OCI-LY3 (cell line): ENCODE measurements at regions not wholly inside any gene's neighbourhood (a gene's known extent, or its start where the extent isn't known, plus 50 kb on each side); places are given as distances from the start of the nearest gene placed in this dataset.

Experiments used
- H2AFZ ChIP-seq: fragments of 200-600, 300-600 bp; shearing (Covaris generic); 2 replicates; pipeline ENCODE4 v1.6.0; 2014; ENCODE audit warnings: antibody characterized with exemption, low read depth, low read length
- H3K27ac ChIP-seq: fragments of 200-600, 300-600 bp; sonication (generic); 2 replicates; pipeline ENCODE4 v1.5.1; 2014; ENCODE audit warnings: mild to moderate bottlenecking, low read length, moderate library complexity, mixed read lengths
- H3K27me3 ChIP-seq: fragments of 200-600, 300-600 bp; sonication (generic); 2 replicates; pipeline ENCODE4 v1.6.1; 2014; ENCODE audit warnings: low read depth, low read length, mixed read lengths
- H3K36me3 ChIP-seq: fragments of 200-600, 300-600 bp; sonication (generic); replicated peaks from 2 replicates; pipeline ENCODE3; 2014; ENCODE audit warnings: low read depth, low read length, mixed read lengths
- H3K4me1 ChIP-seq: fragments of 300-600, 200-600 bp; sonication (generic); 2 replicates; pipeline ENCODE4 v1.6.1; 2014; ENCODE audit warnings: low read length, mixed read lengths
- H3K4me2 ChIP-seq: fragments of 200-600, 300-600 bp; sonication (generic); 2 replicates; pipeline ENCODE4 v1.6.1; 2014; ENCODE audit warnings: low read length, mixed read lengths
- H3K4me3 ChIP-seq: fragments of 300-600, 200-600 bp; sonication (generic); 2 replicates; pipeline ENCODE4 v1.5.1; 2014; ENCODE audit warnings: antibody characterized with exemption, mild to moderate bottlenecking, low read length, moderate library complexity
- H3K79me2 ChIP-seq: fragments of 300-600, 200-600 bp; shearing (Covaris generic); 2 replicates; pipeline ENCODE4 v1.6.1; 2014; ENCODE audit warnings: mild to moderate bottlenecking, low read length, mixed read lengths
- H3K9ac ChIP-seq: fragments of 300-600, 200-600 bp; shearing (Covaris generic); 2 replicates; pipeline ENCODE4 v1.6.0; 2014; ENCODE audit warnings: mild to moderate bottlenecking, low read length, moderate library complexity
- H3K9me3 ChIP-seq: fragments of 200-600, 300-600 bp; shearing (Covaris generic); 2 replicates; pipeline ENCODE4 v1.6.1; 2014; ENCODE audit warnings: low read length, mixed read lengths; ENCODE audit not compliant: insufficient read depth
- H4K20me1 ChIP-seq: fragments of 200-600, 300-600 bp; sonication (generic); 2 replicates; pipeline ENCODE4 v1.6.1; 2016; ENCODE audit warnings: low read length, mixed read lengths; ENCODE audit not compliant: insufficient read depth
- EZH2phosphoT487 ChIP-seq: fragments of 200-600 bp; shearing (Covaris generic); IDR thresholded peaks from 2 replicates; pipeline ENCODE4 v1.6.1; 2018; ENCODE audit warnings: antibody characterized with exemption, mixed run types, low read depth
- TF ChIP-seq, protein P1 (sequence below): fragments of 200-600, 300-600 bp; sonication (generic); IDR thresholded peaks from 2 replicates; pipeline ENCODE4 v1.5.1; 2014; ENCODE audit warnings: antibody characterized with exemption, low read length, low read depth

DNA sequence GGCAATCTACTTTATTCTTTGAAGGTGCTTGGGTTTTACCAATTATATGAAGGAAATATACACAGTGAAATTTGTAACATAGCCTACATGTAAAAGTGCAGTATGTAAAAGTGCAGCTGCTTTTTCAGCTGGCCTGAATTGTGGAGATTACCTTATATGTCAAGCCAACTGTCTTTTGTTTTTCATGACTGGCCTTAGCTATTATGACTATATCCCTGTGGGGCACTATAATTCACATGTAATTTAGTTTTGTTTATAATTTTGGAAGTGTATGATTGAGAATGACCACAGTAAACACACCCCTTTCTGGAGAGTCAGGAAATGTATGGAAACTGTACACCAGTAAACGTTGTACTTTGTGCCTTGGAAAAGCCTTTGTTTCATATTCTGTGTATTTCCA lies 435.0 kb upstream of the STXBP6 start:
- Histone ChIP-seq H3K9me3 (no peaks in the 10 kb centered on the region), H3K36me3 (no peaks in the 10 kb centered on the region), H3K79me2 (no peaks in the 10 kb centered on the region), H3K27ac (no peak overlapping the region), H3K4me2 (no peak overlapping the region), H2AFZ (no peak overlapping the region), H4K20me1 (no peaks in the 10 kb centered on the region), H3K9ac (no peak overlapping the region), H3K4me3 (no peak overlapping the region), H3K4me1 (no peaks in the 10 kb centered on the region), H3K27me3 (peaks cover 5% of the 10 kb centered on the region; the same call in 1 of the 2 replicates)
- no peak for TF ChIP-seq EZH2phosphoT487
- TF ChIP-seq, protein P1, sequence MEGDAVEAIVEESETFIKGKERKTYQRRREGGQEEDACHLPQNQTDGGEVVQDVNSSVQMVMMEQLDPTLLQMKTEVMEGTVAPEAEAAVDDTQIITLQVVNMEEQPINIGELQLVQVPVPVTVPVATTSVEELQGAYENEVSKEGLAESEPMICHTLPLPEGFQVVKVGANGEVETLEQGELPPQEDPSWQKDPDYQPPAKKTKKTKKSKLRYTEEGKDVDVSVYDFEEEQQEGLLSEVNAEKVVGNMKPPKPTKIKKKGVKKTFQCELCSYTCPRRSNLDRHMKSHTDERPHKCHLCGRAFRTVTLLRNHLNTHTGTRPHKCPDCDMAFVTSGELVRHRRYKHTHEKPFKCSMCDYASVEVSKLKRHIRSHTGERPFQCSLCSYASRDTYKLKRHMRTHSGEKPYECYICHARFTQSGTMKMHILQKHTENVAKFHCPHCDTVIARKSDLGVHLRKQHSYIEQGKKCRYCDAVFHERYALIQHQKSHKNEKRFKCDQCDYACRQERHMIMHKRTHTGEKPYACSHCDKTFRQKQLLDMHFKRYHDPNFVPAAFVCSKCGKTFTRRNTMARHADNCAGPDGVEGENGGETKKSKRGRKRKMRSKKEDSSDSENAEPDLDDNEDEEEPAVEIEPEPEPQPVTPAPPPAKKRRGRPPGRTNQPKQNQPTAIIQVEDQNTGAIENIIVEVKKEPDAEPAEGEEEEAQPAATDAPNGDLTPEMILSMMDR, result no peak

DNA sequence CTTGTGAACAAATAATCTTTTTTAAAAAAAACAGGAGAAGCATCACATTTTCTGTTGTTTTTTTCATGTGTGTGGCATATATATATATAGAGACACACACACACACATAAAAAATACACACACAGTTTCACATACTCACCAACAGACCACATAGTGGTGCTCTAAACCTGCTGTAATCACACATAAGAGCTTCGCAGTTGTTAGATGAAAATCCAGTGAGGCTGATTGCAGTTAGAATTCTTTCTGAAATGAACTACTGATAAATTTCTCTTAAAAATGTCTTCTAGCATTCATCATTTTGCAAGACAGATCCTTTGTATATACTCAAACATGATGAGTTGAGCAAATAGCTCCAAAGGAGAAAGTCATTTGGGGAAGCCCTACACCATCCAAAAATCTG lies 434.3 kb upstream of the STXBP6 start:
- no peak overlapping the region for H3K4me2 ChIP-seq
- no peak overlapping the region for H2AFZ ChIP-seq

DNA sequence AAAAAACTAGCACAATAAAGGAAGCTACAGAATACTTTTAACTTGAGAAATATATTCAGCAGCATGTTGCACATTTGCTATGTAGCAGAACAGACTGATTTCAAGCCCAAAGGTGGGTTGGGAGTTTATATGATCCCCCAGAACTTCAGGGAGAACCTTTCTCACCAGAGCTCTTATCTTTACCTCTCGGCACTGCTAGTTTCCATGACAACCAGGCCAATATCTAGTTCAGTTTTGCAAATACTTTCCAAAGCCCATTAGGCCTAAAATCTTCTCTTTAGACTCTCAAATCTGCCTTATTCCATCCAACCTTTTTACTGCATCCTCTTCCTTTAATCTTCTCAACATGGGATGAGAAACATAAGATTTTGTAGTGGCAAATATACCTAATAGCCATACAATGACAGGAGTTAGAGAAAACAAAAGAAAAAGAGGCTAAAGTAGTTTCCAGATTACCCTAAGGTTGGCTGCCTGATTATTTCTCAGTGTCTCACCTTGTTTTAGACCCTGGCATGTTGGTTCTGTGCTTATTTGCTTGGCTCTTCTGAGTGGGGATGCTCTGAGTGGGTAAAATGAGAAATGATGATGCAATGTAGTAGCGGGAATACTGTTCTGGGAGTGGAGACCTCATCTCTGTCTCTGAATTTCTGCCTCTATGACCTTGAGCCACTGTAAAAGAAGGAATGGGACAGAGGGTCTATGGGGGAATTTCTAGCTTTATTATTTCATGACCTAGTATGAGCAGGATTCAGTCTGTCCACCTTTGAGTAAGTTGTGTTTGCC lies 427.6 kb upstream of the STXBP6 start:
- no peaks in the 10 kb centered on the region for H3K9me3 ChIP-seq
- H3K36me3 ChIP-seq, result no peaks in the 10 kb centered on the region
- no peak overlapping the region for H3K9ac ChIP-seq
- H3K4me1 ChIP-seq, result no peaks in the 10 kb centered on the region
- H3K4me3 ChIP-seq, result no peak overlapping the region
- no peaks in the 10 kb centered on the region for H4K20me1 ChIP-seq
- H3K27ac ChIP-seq, result no peak overlapping the region
- TF ChIP-seq, protein P1, result no peak
- no peak for TF ChIP-seq EZH2phosphoT487
- peaks cover 5% of the 10 kb centered on the region; the same call in 1 of the 2 replicates for H3K27me3 ChIP-seq
- H3K4me2 ChIP-seq, result no peak overlapping the region
- H2AFZ ChIP-seq, result no peak overlapping the region
- H3K79me2 ChIP-seq, result no peaks in the 10 kb centered on the region

More for the DNA sequence above, 434.3 kb upstream of the STXBP6 start:
- Histone ChIP-seq H3K4me3 (no peak overlapping the region), H3K9ac (no peak overlapping the region), H4K20me1 (no peaks in the 10 kb centered on the region), H3K27ac (no peak overlapping the region), H3K27me3 (peaks cover 5% of the 10 kb centered on the region; the same call in 1 of the 2 replicates), H3K36me3 (no peaks in the 10 kb centered on the region), H3K79me2 (no peaks in the 10 kb centered on the region), H3K4me1 (no peaks in the 10 kb centered on the region), H3K9me3 (no peaks in the 10 kb centered on the region)
- TF ChIP-seq, protein P1, result peak; percentile 13; the same call in 1 of the 2 replicates
- no peak for TF ChIP-seq EZH2phosphoT487

DNA sequence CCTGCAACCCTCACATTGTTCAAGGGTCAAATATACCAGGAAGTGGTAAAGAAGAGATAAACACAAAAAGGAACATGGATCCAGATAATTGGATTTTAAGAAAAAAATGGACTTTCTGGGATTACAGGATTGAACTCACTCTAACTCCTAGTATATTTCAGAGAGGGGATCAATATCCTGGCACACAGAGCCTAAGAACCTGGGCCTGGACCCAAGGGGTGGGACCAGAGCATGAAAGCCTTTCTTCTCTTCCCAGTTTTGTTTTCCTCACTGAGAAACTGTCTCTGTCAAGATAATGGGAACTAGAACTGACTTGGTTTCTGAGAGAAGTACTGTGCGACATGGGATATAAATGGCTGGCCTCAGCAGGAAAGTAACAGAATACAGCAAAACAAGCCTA lies 422.8 kb upstream of the STXBP6 start:
- no peak for TF ChIP-seq EZH2phosphoT487

More for the DNA sequence above, 422.8 kb upstream of the STXBP6 start:
- H2AFZ ChIP-seq, result no peak overlapping the region
- H3K4me1 ChIP-seq, result peaks cover 27% of the 10 kb centered on the region
- H3K36me3 ChIP-seq, result no peaks in the 10 kb centered on the region
- H3K79me2 ChIP-seq, result no peaks in the 10 kb centered on the region
- H3K9me3 ChIP-seq, result no peaks in the 10 kb centered on the region
- no peak overlapping the region for H3K4me2 ChIP-seq
- no peak overlapping the region for H3K4me3 ChIP-seq
- no peaks in the 10 kb centered on the region for H3K27me3 ChIP-seq
- H3K9ac ChIP-seq, result no peak overlapping the region
- H3K27ac ChIP-seq, result no peak overlapping the region
- no peaks in the 10 kb centered on the region for H4K20me1 ChIP-seq
